NCI-H446 (cell line): ENCODE measurements at regions not wholly inside any gene's neighbourhood (a gene's known extent, or its start where the extent isn't known, plus 50 kb on each side); places are given as distances from the start of the nearest gene placed in this dataset.
"Not testable (repeated sequence)": the region's sequence is repeated elsewhere in the genome, so short reads cannot be mapped to it uniquely, and the experiment has no call there.

Experiments used
- DNase-seq, 2 experiments: peaks; one replicate each; lab custom pipeline; 2025; lab: John Stamatoyannopoulos, UW

- DNase-seq, result no peak
Measured at GRCh38 chr2:49686291-49686690, 532.0 kb upstream of the FSHR start.

GRCh38 chr2:49677227-49677626, 522.9 kb upstream of the FSHR start:
- DNase-seq, result peak in 1 of 2 experiments; percentile 1

- no peak for DNase-seq
Measured at GRCh38 chr2:49664827-49665226, 510.5 kb upstream of the FSHR start.

- DNase-seq, result no peak
Measured at GRCh38 chr2:49661809-49662208, 507.5 kb upstream of the FSHR start.

GRCh38 chr2:49656853-49657252, 502.5 kb upstream of the FSHR start:
- no peak for DNase-seq

- no peak for DNase-seq
Measured at GRCh38 chr2:49643149-49643548, 488.8 kb upstream of the FSHR start.

GRCh38 chr2:49640630-49641029, 486.3 kb upstream of the FSHR start:
- DNase-seq, result no peak

- no peak for DNase-seq
Measured at GRCh38 chr2:49621016-49621415, 466.7 kb upstream of the FSHR start.

GRCh38 chr2:49619804-49620203, 465.5 kb upstream of the FSHR start:
- DNase-seq, result peak in 1 of 2 experiments; percentile 16

GRCh38 chr2:49618491-49618890, 464.2 kb upstream of the FSHR start:
- no peak for DNase-seq

GRCh38 chr2:49616800-49617199, 462.5 kb upstream of the FSHR start:
- peak; percentile 35 to 74 for DNase-seq

- not testable (repeated sequence) for DNase-seq
Measured at GRCh38 chr2:49611796-49612195, 457.5 kb upstream of the FSHR start.

- no peak for DNase-seq
Measured at GRCh38 chr2:49600524-49600923, 446.2 kb upstream of the FSHR start.

- no peak for DNase-seq
Measured at GRCh38 chr2:49598231-49598630, 443.9 kb upstream of the FSHR start.

- DNase-seq, result no peak
Measured at GRCh38 chr2:49585921-49586320, 431.6 kb upstream of the FSHR start.

- no peak for DNase-seq
Measured at GRCh38 chr2:49582946-49583345, 428.6 kb upstream of the FSHR start.

GRCh38 chr2:49577041-49577440, 422.7 kb upstream of the FSHR start:
- DNase-seq, result no peak

GRCh38 chr2:49569176-49569575, 414.9 kb upstream of the FSHR start:
- no peak for DNase-seq

GRCh38 chr2:49567811-49568600, 413.7 kb upstream of the FSHR start:
- no peak for DNase-seq

- DNase-seq, result no peak
Measured at GRCh38 chr2:49567021-49567420, 412.7 kb upstream of the FSHR start.

- no peak for DNase-seq
Measured at GRCh38 chr2:49553658-49554057, 399.3 kb upstream of the FSHR start.

- DNase-seq, result no peak
Measured at GRCh38 chr2:49532702-49533101, 378.4 kb upstream of the FSHR start.

GRCh38 chr2:49515996-49516782, 361.9 kb upstream of the FSHR start:
- DNase-seq, result no peak
